HepG2 (cell line): ENCODE measurements at regions not wholly inside any gene's neighbourhood (a gene's known extent, or its start where the extent isn't known, plus 50 kb on each side); places are given as distances from the start of the nearest gene placed in this dataset.

Experiments used
- ATAC-seq: fragments of 200-7000 bp; cut with Tn5 transposase; 3 replicates; pipeline ENCODE4 v1.9.1; 2020; ENCODE audit warnings: mild to moderate bottlenecking, moderate library complexity
- BruUV-seq: library from RNA; stranded (reverse); fragments of 400-500 nt; replicated peaks from 2 replicates; lab custom pipeline; 2021; lab: Mats Ljungman, UMichigan
- CTCF ChIA-PET: fragments of 300-600 bp; formaldehyde crosslinking; extraction: SDS; loops from one replicate; lab custom pipeline; 2021; ENCODE audit warnings: low total read pairs, inconsistent platforms, low intra/inter-chr PET ratio; lab: Yijun Ruan, JAX
- POLR2A ChIA-PET: fragments of 350-600 bp; sonication (Branson Sonifier 250); formaldehyde crosslinking; loops from one replicate; lab custom pipeline; 2020; ENCODE audit warnings: antibody characterized with exemption, inconsistent platforms; lab: Yijun Ruan, JAX
- DNase-seq: peaks from one replicate; pipeline ENCODE4 v3.0.0-alpha.2; 2015; ENCODE audit warnings: low spot score
- FAIRE-seq: peaks from 3 replicates; lab custom pipeline; 2011; peaks lifted over from hg19 to GRCh38; lab: Jason Lieb, UNC
- H2AFZ ChIP-seq: one replicate; pipeline ENCODE4 v1.6.1; 2011; ENCODE audit warnings: low read length, inconsistent platforms
- H3K27ac ChIP-seq: fragments of 300-600 bp; 3 replicates; pipeline ENCODE4 v1.8.0; 2011; ENCODE audit warnings: mixed run types, mild to moderate bottlenecking, mixed read lengths, low read length, inconsistent platforms; ENCODE audit not compliant: insufficient read depth; ENCODE audit errors: extremely low read length
- H3K27me3 ChIP-seq, 2 experiments: fragments of 200-600 bp in 1 of 2; 2 replicates in 1 of 2; 3 replicates in 1 of 2; pipeline versions ENCODE4 v1.6.0 to v1.8.0; 2011; ENCODE audit warnings: low read length in 2 of 2, mild to moderate bottlenecking in 2 of 2, moderate library complexity in 2 of 2, inconsistent platforms in 1 of 2; ENCODE audit not compliant: insufficient read depth in 2 of 2, control insufficient read depth in 1 of 2
- H3K36me3 ChIP-seq, 2 experiments: fragments of 200-600 bp in 1 of 2; replicated peaks in 1 of 2; 2 replicates in 1 of 2; 3 replicates in 1 of 2; pipeline versions ENCODE4 v1.5.1 to v1.8.0; 2011; ENCODE audit warnings: low read length in 2 of 2, inconsistent platforms in 1 of 2; ENCODE audit not compliant: insufficient read depth in 2 of 2, control insufficient read depth in 1 of 2
- H3K4me1 ChIP-seq: 2 replicates; pipeline ENCODE4 v1.5.1; 2012; ENCODE audit warnings: low read length, inconsistent platforms; ENCODE audit not compliant: insufficient read depth
- H3K4me2 ChIP-seq: 2 replicates; pipeline ENCODE4 v1.6.0; 2011; ENCODE audit warnings: low read depth, low read length, inconsistent platforms
- H3K4me3 ChIP-seq, 3 experiments: fragments of 200-600 bp in 1 of 3; sonication (generic), shearing (Covaris generic) in 1 of 3; replicated peaks in 1 of 3; 2 replicates each; pipeline ENCODE4 v1.5.1; 2011 to 2016; ENCODE audit warnings: low read length in 3 of 3, inconsistent platforms in 2 of 3, low read depth in 2 of 3, mild to moderate bottlenecking in 2 of 3, control low read depth in 1 of 3, mixed read lengths in 1 of 3; ENCODE audit not compliant: insufficient read depth in 1 of 3
- H3K79me2 ChIP-seq: one replicate; pipeline ENCODE4 v1.6.1; 2011; ENCODE audit warnings: low read length, inconsistent platforms; ENCODE audit not compliant: insufficient read depth
- H3K9ac ChIP-seq: 2 replicates; pipeline ENCODE4 v1.6.0; 2011; ENCODE audit warnings: mild to moderate bottlenecking, low read depth, low read length, inconsistent platforms; ENCODE audit not compliant: insufficient read depth
- H3K9me3 ChIP-seq: 2 replicates; pipeline ENCODE4 v1.5.1; 2012; ENCODE audit warnings: mild to moderate bottlenecking, low read length
- H4K20me1 ChIP-seq: 2 replicates; pipeline ENCODE4 v1.6.0; 2011; ENCODE audit warnings: inconsistent platforms, mild to moderate bottlenecking, low read length, moderate library complexity; ENCODE audit not compliant: insufficient read depth
- ADNP ChIP-seq: sonication (generic); formaldehyde crosslinking; IDR thresholded peaks from 2 replicates; pipeline ENCODE4 v1.4.0; 2020; ENCODE audit warnings: missing genetic modification reagents
- AHR ChIP-seq: IDR thresholded peaks from 2 replicates; pipeline ENCODE4 v1.6.1; 2018; ENCODE audit warnings: missing genetic modification reagents, missing compliant biosample characterization
- DMTF1 ChIP-seq: sonication (generic); formaldehyde crosslinking; IDR thresholded peaks from 2 replicates; pipeline ENCODE4 v1.4.0; 2020; ENCODE audit warnings: mild to moderate bottlenecking, missing genetic modification reagents
- HOXA5 ChIP-seq: sonication (generic); formaldehyde crosslinking; IDR thresholded peaks from 2 replicates; pipeline ENCODE4 v1.4.0; 2020; ENCODE audit warnings: missing genetic modification reagents
- RORA ChIP-seq: sonication (generic); formaldehyde crosslinking; IDR thresholded peaks from 2 replicates; pipeline ENCODE4 v1.5.0; 2020; ENCODE audit warnings: mild to moderate bottlenecking, missing genetic modification reagents, moderate library complexity
- ZBTB38 ChIP-seq: sonication (generic); formaldehyde crosslinking; IDR thresholded peaks from 2 replicates; pipeline ENCODE4 v1.5.1; 2020; ENCODE audit warnings: mild to moderate bottlenecking, missing genetic modification reagents
- ZBTB39 ChIP-seq: sonication (generic); formaldehyde crosslinking; IDR thresholded peaks from 2 replicates; pipeline ENCODE4 v1.5.0; 2020; ENCODE audit warnings: missing genetic modification reagents
- whole genome bisulfite sequencing: methylation state at CpG from one replicate; pipeline ENCODE4 v1.1.6; 2017; ENCODE audit warnings: low lambda C conversion rate; 5-methylcytosine and 5-hydroxymethylcytosine counted together
- in situ Hi-C: cut with HindIII; loops from 2 replicates; pipeline ENCODE4 v1.10.0; 2017; ENCODE audit warnings: low pct_unique_long_range_greater_than_20kb; ENCODE audit not compliant: extremely low pct_ligation_motif_present
- intact Hi-C: fragments of 100-400 bp; cut with micrococcal nuclease; formaldehyde crosslinking; loops from one replicate; pipeline ENCODE4 v1.10.0; 2022; ENCODE audit not compliant: unreplicated experiment
- TF ChIP-seq, protein P1 (sequence below): sonication (generic); formaldehyde crosslinking; IDR thresholded peaks from 2 replicates; pipeline ENCODE4 v1.5.0; 2020; ENCODE audit warnings: missing genetic modification reagents

DNA sequence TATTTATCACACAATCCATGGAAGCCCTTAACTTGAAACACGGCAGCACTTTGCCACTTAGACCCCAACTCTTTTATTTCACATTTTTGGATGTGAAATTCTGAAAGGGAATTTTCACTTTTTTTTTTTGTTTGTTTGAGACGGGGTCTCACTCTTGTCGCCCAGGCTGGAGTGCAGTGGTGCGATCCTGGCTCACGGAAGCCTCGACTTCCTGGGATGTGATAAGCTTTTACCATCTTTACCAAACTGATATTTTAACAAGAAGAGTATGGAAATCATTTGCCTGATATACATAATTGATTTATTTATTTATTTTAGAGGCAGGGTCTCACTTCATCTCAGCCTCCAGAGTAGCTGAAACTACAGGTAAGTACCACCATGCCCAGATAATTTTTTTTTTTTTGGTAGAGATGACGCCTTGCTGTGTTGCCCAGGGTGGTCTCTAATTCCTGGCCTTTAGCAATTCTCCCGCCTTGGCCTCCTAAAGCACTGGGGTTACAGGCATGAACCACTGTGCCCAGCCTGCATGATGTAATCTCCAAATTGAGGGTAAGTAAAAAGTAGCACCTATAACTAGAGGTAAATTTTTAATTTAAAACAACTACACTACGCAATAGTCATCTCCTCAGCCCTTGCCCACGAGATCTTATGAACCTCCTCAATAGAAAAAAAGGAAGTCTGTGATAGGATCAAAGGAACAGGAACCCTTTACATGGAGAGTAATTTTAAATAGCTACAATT, 180.7 kb upstream of the KLF14 start:
- no TSS peak for BruUV-seq
- Histone ChIP-seq H3K9ac (peak overlapping the region; percentile 76), H3K36me3 (peaks cover 0 to 1% of the 10 kb centered on the region in 2 experiments; a peak in 2 of 5 replicates), H2AFZ (no peak overlapping the region), H3K9me3 (no peaks in the 10 kb centered on the region), H3K79me2 (peaks cover 99% of the 10 kb centered on the region), H3K4me3 (peak overlapping the region in 2 of 3 experiments; percentile 72; a peak in 3 of 6 replicates), H4K20me1 (no peaks in the 10 kb centered on the region), H3K27ac (peak overlapping the region; percentile 94), H3K4me2 (peak overlapping the region; percentile 98), H3K27me3 (no peaks in the 10 kb centered on the region), H3K4me1 (peaks cover 95% of the 10 kb centered on the region)
- ChIA-PET POLR2A (interaction anchor here (0.7 to 2.9 kb wide), 8 partner anchors 15 to 41 kb away, joined by 3 to 7 read pairs (median 4); no protein-coding TSS in a partner anchor), CTCF (no interaction called here)
- 83% methylated on average over 10 of the region's 10 CpGs for WGBS
- FAIRE-seq (no peak), ATAC-seq (no peak), DNase-seq (no peak)
- in situ Hi-C loops (no loop called here), intact Hi-C loops (loop anchor here (1.0 kb wide), 2 partner anchors 10 to 11 kb away; no protein-coding TSS in a partner anchor)
- TF ChIP-seq DMTF1 (CRISPR knock-in tag) = no peak
- TF ChIP-seq, protein P1, sequence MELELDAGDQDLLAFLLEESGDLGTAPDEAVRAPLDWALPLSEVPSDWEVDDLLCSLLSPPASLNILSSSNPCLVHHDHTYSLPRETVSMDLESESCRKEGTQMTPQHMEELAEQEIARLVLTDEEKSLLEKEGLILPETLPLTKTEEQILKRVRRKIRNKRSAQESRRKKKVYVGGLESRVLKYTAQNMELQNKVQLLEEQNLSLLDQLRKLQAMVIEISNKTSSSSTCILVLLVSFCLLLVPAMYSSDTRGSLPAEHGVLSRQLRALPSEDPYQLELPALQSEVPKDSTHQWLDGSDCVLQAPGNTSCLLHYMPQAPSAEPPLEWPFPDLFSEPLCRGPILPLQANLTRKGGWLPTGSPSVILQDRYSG (CRISPR knock-in tag) = no peak
- 0 out of 2 replicates have a peak, but pooled peaks have one; percentile 28 for TF ChIP-seq HOXA5 (CRISPR knock-in tag)
- TF ChIP-seq ZBTB39 (CRISPR knock-in tag) = no peak
- TF ChIP-seq ZBTB38 (CRISPR knock-in tag) = peak; percentile 72
- TF ChIP-seq RORA = 0 out of 2 replicates have a peak, but pooled peaks have one; percentile 57
- no peak for TF ChIP-seq AHR (CRISPR knock-in tag)
- TF ChIP-seq ADNP (CRISPR knock-in tag) = no peak
